ENCODE measurements at regions not wholly inside any gene's neighbourhood (a gene's known extent, or its start where the extent isn't known, plus 50 kb on each side); places are given as distances from the start of the nearest gene placed in this dataset.

DNA sequence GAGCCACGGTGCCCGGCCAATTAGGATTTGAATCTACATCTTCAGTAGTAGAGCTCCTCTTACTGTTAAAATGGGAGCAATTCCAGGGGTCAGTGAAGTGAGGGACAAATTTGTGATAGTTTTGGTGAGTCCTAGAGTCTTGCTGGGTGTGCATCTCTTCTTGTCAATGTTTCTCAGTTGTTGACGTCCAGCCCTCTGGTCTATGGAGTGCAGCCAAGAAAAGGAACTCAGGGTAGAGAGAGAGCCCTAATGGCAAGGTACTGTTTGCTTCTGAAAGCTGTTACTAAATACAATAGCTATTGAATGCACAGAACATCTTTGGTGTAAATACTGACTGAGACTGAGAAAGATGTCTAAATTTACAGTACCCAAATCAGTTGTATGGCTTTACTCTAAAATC, 282.5 kb upstream of the SALL1 start:
- Mint-ChIP-seq H3K36me3 (no peaks in the 10 kb centered on the region), H3K9me3 (peaks cover 0 to 3% of the 10 kb centered on the region in 2 donors), H3K27ac (no peak overlapping the region), H3K4me1 (no peaks in the 10 kb centered on the region), H3K27me3 (peaks cover 0 to under 1% of the 10 kb centered on the region in 2 donors), H3K4me3 (no peak overlapping the region)
- ATAC-seq (replicated peaks) (no peak), DNase-seq (no peak)

DNA sequence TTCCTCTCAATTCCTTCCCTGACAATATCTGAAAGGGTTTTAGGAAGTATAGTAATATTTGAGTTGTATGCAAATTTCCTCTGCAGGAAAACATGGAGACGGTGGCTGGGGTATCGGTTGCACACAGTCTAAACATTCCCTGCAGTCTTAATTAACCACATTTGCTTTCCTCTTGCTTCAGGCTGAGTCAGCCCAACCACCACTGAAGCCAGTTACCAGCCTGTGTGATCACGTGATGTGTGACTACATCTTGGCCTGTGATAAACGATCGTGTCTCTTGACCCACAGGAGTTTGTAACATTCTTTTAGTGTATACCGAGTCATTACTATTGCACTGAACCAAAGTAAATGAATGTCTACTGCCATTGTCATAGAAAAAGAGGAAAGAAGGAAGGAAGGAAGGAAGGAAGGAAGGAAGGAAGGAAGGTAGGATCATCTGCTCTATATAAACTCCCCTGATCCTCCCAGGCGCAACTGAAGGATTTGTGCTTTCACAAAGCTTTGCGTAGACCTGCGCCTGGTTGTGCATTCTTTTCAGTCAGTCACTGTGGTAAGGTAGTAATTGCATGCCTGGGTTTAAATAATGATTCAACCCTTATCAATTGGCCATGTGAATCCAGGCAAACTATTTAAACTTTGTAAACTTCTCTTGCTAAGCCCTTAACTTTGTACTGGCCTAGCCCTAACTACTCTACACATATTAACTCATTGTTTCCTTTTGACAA, 280.6 kb upstream of the SALL1 start:
- Mint-ChIP-seq H3K36me3 (no peaks in the 10 kb centered on the region), H3K9me3 (peaks cover 0 to 5% of the 10 kb centered on the region in 2 donors), H3K27me3 (no peaks in the 10 kb centered on the region), H3K4me1 (no peaks in the 10 kb centered on the region), H3K4me3 (no peak overlapping the region), H3K27ac (no peak overlapping the region)
- DNase-seq (no peak), ATAC-seq (replicated peaks) (no peak)

DNA sequence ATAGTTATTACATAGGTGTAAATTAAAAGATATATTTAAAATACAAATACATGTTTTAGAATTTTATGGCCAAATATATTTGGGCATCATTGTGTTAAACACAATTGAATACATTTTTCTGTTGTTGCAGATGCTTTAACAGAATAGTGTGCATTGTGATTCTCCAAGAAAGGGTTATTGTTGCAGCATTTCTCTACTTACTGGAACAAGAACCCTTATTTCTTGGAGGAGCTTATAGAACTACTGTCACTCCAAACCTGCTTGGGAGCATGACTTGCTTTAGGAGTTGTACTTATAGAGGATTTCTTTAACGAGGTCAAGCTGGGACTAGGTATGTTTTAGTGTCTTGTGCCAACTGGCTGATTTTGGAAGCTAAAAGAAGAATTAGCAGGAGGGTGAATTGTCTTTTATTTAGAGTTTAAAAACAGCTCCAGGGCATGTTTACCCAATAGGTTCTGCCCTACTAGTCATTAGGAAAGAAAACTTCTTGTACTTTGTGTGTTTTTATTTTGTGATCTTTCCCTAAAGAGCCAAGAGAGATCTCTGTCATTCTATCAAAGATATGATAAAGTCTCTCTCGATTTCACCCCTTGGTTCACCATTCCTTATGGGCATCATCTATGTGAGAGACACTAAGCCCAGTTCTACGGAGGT, 279.8 kb upstream of the SALL1 start:
- Mint-ChIP-seq H3K27ac (no peak overlapping the region), H3K27me3 (no peaks in the 10 kb centered on the region), H3K36me3 (no peaks in the 10 kb centered on the region), H3K4me1 (no peaks in the 10 kb centered on the region), H3K4me3 (no peak overlapping the region), H3K9me3 (peaks cover 0 to 6% of the 10 kb centered on the region in 2 donors)
- DNase-seq (no peak), ATAC-seq (replicated peaks) (no peak)

DNA sequence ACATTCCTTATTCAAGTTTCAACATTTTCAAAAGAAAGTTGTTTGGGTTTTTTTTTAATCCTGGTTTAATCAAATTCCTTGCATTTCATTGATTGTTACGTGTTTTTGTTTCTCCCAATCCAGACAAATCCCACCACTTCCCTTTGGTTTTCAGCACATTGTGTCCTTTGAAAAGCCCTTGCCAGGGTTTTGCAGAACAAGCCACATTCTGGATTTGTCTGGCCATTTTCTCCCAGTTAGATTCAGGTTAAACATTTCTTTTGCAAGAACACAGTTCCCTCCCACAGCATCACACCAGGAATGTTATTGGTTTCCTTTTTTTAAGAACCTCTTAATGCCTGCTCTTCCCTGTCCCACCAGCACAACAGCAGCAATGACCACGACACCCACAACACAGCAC, 278.0 kb upstream of the SALL1 start:
- no peak for DNase-seq
- no peak for ATAC-seq (replicated peaks)
- H3K4me3 Mint-ChIP-seq = no peak overlapping the region

DNA sequence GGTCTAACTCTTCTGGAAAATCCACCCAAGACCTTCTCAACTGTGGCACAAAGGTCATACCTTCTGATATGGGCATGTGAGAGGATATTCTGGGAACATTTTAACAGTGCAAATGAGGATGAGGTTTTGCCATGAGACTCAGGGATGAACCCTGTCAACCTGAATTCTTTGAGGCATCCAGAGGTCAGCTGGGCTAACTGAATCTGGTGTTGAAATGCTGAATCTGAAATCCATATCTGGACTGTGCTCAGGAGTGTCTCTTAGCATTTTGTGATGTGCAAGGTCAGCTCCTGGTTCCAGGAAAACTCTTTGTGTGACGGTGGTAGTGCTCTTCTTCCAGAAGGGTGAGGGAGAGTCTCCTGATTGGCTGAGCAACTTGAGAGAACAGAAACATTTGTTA, 276.0 kb upstream of the SALL1 start:
- no peak overlapping the region for H3K27ac Mint-ChIP-seq
- DNase-seq = no peak
- no peaks in the 10 kb centered on the region for H3K4me1 Mint-ChIP-seq
- no peak for ATAC-seq (replicated peaks)
- H3K27me3 Mint-ChIP-seq = no peaks in the 10 kb centered on the region
- no peak overlapping the region for H3K4me3 Mint-ChIP-seq
- peaks cover 6% of the 10 kb centered on the region in 2 donors for H3K9me3 Mint-ChIP-seq
- H3K36me3 Mint-ChIP-seq = no peaks in the 10 kb centered on the region

More for the DNA sequence above, 278.0 kb upstream of the SALL1 start:
- Mint-ChIP-seq H3K27ac (no peak overlapping the region), H3K9me3 (peaks cover 0 to 4% of the 10 kb centered on the region in 2 donors), H3K27me3 (no peaks in the 10 kb centered on the region), H3K4me1 (no peaks in the 10 kb centered on the region), H3K36me3 (no peaks in the 10 kb centered on the region)

DNA sequence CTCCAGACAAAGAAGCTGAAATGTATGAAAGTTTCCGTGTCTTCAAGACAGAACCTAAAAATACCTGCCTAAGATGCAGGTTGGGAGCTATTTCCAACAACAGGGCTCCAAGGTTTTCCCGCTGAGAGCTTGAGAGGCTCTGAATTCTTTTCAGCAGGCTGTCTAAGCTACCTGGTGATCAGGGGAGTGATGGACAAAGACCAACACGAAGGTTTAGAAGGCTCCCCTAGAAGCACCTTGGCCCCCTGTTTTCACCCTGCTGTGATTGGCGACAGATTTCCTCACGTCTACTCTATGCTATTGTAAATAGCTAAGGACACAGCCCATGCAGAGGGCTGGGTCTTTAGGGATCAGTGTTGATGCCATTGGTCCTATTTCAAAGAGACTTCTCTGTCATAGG, 275.2 kb upstream of the SALL1 start:
- Mint-ChIP-seq H3K4me1 (no peaks in the 10 kb centered on the region), H3K9me3 (peaks cover 6% of the 10 kb centered on the region in 2 donors), H3K4me3 (no peak overlapping the region), H3K36me3 (no peaks in the 10 kb centered on the region), H3K27ac (no peak overlapping the region), H3K27me3 (no peaks in the 10 kb centered on the region)
- DNase-seq = no peak
- no peak for ATAC-seq (replicated peaks)

DNA sequence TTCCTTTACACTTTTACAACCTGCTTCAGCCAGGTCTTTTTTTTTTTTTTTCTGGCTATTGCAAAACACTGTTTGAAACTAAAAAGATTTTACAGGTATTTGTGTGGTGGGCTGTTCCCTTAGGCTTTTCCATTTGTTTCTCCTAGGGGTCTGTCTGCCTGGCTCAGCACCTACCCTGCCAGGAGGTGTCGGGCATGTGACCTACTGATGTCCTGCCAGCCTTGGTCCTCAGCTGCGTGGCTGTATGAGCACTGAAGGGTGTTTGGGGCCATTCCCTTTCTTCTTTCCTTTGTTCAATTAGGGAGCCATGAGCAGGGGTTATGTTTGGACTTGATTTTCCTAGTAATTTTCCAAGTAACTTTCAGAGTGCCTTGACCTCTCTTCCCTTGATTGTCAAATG, 269.2 kb upstream of the SALL1 start:
- Mint-ChIP-seq H3K4me1 (no peaks in the 10 kb centered on the region), H3K36me3 (no peaks in the 10 kb centered on the region), H3K9me3 (peaks cover 4 to 6% of the 10 kb centered on the region in 2 donors), H3K27me3 (no peaks in the 10 kb centered on the region), H3K27ac (no peak overlapping the region), H3K4me3 (no peak overlapping the region)
- ATAC-seq (replicated peaks) = no peak
- DNase-seq = no peak

DNA sequence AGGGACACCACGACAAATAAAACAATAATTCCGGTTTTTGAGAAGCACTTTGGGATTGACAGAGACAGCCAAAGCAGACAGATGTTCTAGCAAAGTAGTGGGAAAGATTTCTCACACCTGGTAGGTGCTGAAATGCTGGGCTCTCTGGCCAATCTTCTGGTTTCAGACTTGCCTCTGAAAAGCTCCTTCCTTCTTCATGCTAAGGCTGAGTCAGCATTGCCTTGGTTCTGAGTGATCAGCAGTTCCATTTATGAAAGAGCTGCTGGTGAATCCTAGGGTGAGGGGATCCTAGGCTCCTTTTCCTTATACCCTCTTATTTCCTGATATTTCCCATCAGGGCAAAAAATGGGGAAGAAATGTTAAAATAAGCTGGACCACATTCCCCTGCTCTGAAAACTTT, 268.7 kb upstream of the SALL1 start:
- H3K4me3 Mint-ChIP-seq = no peak overlapping the region
- no peaks in the 10 kb centered on the region for H3K4me1 Mint-ChIP-seq
- no peak for ATAC-seq (replicated peaks)
- no peaks in the 10 kb centered on the region for H3K27me3 Mint-ChIP-seq
- no peaks in the 10 kb centered on the region for H3K36me3 Mint-ChIP-seq
- no peak for DNase-seq
- no peak overlapping the region for H3K27ac Mint-ChIP-seq
- H3K9me3 Mint-ChIP-seq = peaks cover 4 to 6% of the 10 kb centered on the region in 2 donors

DNA sequence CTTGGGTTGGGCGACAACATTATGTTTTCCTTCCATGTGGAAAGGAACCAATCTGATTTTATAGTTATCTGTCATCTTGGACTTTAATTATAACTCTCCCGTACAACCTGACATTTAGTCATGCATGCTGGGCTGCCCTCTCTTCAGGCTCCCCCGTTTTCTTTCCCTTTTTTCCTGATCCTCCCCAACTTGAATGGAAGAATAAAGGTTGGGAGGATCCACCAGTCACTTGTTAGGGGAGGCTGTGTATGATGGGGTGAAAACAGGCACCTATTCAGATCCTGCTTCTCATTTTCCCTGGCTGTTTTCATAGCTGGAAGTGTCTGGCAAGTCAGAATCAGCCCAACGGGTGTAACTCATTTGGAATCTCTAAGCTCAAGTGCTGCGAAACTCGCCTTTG, 267.2 kb upstream of the SALL1 start:
- Mint-ChIP-seq H3K4me3 (no peak overlapping the region), H3K27me3 (no peaks in the 10 kb centered on the region), H3K27ac (no peak overlapping the region), H3K36me3 (no peaks in the 10 kb centered on the region), H3K9me3 (peaks cover 4 to 6% of the 10 kb centered on the region in 2 donors), H3K4me1 (no peaks in the 10 kb centered on the region)
- DNase-seq (no peak), ATAC-seq (replicated peaks) (no peak)

DNA sequence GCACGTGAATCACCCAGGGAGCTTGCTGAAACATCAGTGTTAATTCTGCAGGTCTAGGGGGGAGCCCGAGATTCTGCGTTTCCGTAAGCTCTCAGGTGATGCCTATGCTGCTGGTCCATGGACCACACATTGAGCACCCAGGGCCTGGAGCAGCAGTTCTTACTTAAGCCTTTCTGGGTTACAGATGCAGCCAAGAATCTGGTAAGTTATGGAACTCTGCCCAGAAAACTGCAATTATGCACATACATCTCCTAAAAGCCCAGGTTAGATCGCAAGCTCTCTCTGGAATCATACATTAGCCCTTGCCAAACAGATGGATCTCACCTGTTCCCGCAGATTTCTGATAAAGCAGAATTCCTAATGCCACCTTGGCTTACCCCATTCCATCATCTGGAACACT, 265.9 kb upstream of the SALL1 start:
- H3K36me3 Mint-ChIP-seq = no peaks in the 10 kb centered on the region
- H3K4me1 Mint-ChIP-seq = no peaks in the 10 kb centered on the region
- no peak overlapping the region for H3K27ac Mint-ChIP-seq
- peaks cover 0 to 4% of the 10 kb centered on the region in 2 donors for H3K9me3 Mint-ChIP-seq
- H3K27me3 Mint-ChIP-seq = no peaks in the 10 kb centered on the region
- H3K4me3 Mint-ChIP-seq = no peak overlapping the region
- ATAC-seq (replicated peaks) (no peak), DNase-seq (no peak)

DNA sequence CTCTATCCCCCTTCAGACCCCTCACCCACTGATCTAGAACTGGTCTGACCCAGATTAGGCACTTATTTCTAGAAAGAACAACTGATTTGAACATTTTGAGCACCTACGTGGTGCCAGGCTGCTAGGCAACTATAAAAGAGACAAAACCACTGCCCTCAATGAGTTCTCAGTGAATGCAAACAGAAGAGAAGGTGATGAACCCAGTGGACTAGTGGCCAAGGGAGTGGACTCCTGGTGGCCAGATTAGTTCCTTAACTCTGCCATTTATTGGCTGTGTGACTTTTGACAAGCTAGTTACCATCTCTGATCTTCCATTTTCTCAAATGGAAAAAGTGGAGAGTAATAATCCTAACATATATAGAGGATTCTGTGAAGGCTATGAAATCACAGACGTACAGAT, 259.1 kb upstream of the SALL1 start:
- Mint-ChIP-seq H3K4me3 (no peak overlapping the region), H3K9me3 (peaks cover 4 to 7% of the 10 kb centered on the region in 2 donors)
- no peak for DNase-seq

DNA sequence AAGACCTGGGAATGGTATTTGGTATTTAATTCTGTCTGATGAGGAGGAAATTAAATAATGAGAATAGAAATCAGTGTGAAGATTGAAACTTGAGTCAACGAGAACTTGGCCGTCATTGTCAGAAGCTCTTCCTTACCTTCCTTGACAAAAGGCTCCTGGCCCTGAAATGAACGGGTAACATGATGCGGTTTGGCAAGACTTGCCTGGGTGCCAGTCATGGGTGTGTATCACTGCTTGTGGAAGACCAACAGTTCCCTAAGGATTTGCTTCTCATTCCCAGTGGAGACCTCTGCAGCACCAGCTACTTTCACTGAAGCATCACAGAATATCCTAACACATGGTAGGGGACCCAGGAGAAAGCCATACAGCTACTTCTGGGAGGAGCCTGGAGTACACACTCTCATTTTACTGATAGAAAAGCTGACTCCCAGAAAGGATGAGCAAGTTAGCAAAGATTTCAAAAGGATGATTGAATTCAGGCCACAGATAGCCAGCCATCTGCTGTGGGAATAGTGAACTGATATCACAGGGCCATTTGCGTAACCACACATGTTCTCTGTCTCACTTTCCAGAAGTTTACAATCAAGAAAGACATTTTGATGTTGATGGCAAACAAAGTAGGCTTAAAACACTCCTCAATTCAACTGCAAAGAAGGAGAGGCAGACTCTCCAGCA, 258.1 kb upstream of the SALL1 start:
- ATAC-seq (replicated peaks) (no peak), DNase-seq (no peak)
- Mint-ChIP-seq H3K4me3 (no peak overlapping the region), H3K36me3 (no peaks in the 10 kb centered on the region), H3K9me3 (peaks cover 6 to 7% of the 10 kb centered on the region in 2 donors), H3K4me1 (no peaks in the 10 kb centered on the region), H3K27ac (no peak overlapping the region), H3K27me3 (no peaks in the 10 kb centered on the region)

More for the DNA sequence above, 259.1 kb upstream of the SALL1 start:
- Mint-ChIP-seq H3K27me3 (no peaks in the 10 kb centered on the region), H3K4me1 (no peaks in the 10 kb centered on the region), H3K27ac (no peak overlapping the region), H3K36me3 (no peaks in the 10 kb centered on the region)
- ATAC-seq (replicated peaks) = no peak

DNA sequence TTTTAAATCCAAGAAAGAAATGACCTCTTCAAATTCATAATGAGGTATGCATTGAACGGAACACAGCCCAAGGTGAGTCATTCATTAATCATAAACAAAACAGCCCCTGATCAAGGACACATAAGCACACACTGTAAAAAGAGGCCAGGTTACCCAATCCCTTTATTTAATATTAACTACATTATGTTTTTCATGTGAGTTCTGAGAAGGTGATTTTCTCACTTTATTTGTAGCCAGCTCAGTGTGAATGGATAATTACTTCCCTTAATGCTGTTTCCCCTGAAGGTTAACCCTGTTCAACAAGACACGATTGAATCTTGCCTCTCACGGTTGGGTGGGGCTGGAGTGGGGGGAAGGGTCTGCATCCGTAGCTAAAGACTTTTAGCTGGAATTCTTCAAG, 257.3 kb upstream of the SALL1 start:
- Mint-ChIP-seq H3K9me3 (peaks cover 6 to 7% of the 10 kb centered on the region in 2 donors), H3K4me3 (no peak overlapping the region), H3K4me1 (no peaks in the 10 kb centered on the region), H3K36me3 (no peaks in the 10 kb centered on the region), H3K27ac (no peak overlapping the region), H3K27me3 (no peaks in the 10 kb centered on the region)
- ATAC-seq (replicated peaks) (no peak), DNase-seq (no peak)

DNA sequence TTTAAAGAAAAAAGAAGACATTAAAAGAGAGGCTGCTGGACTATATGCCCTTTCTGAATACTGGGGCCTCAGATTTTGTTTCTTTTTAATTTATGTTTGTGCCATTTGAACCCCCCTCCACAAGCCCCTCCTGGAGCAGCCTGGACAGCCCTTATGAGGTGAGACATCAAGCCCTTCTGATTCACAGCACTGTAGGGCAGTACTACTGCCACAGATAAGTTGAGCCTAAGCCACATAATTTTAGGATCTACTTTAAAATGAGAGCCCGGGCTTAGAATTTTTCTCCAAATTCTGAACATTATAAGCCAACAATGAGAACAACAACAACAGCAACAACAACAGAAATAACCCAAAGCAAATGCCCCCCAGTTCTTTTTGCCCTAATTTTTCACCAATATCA, 256.9 kb upstream of the SALL1 start:
- H3K27ac Mint-ChIP-seq = no peak overlapping the region
- H3K36me3 Mint-ChIP-seq = no peaks in the 10 kb centered on the region
- H3K27me3 Mint-ChIP-seq = no peaks in the 10 kb centered on the region
- H3K9me3 Mint-ChIP-seq = peaks cover 6 to 7% of the 10 kb centered on the region in 2 donors
- no peaks in the 10 kb centered on the region for H3K4me1 Mint-ChIP-seq
- ATAC-seq (replicated peaks) (no peak), DNase-seq (no peak)
- H3K4me3 Mint-ChIP-seq = no peak overlapping the region

DNA sequence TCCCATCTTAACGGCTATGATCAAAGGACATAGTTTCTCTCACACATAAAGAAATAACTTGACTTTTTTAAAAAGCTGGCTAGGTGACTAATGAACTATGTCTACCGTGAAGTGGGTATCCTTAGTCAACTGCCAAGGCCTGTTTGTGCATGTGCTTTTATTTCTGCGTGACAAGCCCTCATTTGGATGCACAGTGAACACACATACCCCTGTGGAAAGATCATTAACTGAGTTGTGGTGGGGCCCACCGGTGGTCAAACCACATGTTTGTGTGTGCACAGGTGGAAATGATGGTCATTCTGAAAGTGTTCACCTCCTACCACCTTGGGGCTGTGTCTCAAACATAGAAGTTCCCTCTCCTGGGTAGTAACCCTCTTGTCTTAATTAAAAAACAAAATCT, 256.1 kb upstream of the SALL1 start:
- Mint-ChIP-seq H3K36me3 (no peaks in the 10 kb centered on the region), H3K9me3 (peaks cover 6 to 7% of the 10 kb centered on the region in 2 donors), H3K27ac (no peak overlapping the region), H3K4me1 (no peaks in the 10 kb centered on the region), H3K4me3 (no peak overlapping the region), H3K27me3 (no peaks in the 10 kb centered on the region)
- DNase-seq (no peak), ATAC-seq (replicated peaks) (no peak)
